ENCODE measurements at regions not wholly inside any gene's neighbourhood (a gene's known extent, or its start where the extent isn't known, plus 50 kb on each side); places are given as distances from the start of the nearest gene placed in this dataset.

DNA sequence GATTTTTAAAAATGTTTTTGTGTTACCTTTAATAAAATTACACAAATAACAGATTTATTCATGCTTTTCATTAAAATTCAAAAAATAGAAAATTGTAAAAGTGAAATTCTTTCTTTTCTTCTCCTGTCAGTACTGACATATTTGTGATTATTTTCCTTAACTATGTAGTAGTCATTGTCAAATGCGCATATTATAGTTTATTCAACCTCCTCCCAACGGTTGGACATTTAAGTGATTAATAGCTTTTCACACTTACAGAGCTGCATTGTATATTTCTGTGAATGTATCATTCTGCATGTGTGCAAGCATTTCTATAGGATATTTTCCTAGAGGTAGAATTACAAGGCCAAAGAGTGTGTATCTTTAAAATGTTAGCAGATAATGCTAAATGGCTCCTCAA, 259.2 kb downstream of the SH3BP4 start:
- DNase-seq (ENCODE audit: low spot score): no peak
- TF ChIP-seq, protein P1, sequence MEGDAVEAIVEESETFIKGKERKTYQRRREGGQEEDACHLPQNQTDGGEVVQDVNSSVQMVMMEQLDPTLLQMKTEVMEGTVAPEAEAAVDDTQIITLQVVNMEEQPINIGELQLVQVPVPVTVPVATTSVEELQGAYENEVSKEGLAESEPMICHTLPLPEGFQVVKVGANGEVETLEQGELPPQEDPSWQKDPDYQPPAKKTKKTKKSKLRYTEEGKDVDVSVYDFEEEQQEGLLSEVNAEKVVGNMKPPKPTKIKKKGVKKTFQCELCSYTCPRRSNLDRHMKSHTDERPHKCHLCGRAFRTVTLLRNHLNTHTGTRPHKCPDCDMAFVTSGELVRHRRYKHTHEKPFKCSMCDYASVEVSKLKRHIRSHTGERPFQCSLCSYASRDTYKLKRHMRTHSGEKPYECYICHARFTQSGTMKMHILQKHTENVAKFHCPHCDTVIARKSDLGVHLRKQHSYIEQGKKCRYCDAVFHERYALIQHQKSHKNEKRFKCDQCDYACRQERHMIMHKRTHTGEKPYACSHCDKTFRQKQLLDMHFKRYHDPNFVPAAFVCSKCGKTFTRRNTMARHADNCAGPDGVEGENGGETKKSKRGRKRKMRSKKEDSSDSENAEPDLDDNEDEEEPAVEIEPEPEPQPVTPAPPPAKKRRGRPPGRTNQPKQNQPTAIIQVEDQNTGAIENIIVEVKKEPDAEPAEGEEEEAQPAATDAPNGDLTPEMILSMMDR (IDR thresholded peaks at IDR 0.05): no peak
- Histone ChIP-seq H3K4me3 (no peak overlapping the region), H3K27ac (no peak overlapping the region)

DNA sequence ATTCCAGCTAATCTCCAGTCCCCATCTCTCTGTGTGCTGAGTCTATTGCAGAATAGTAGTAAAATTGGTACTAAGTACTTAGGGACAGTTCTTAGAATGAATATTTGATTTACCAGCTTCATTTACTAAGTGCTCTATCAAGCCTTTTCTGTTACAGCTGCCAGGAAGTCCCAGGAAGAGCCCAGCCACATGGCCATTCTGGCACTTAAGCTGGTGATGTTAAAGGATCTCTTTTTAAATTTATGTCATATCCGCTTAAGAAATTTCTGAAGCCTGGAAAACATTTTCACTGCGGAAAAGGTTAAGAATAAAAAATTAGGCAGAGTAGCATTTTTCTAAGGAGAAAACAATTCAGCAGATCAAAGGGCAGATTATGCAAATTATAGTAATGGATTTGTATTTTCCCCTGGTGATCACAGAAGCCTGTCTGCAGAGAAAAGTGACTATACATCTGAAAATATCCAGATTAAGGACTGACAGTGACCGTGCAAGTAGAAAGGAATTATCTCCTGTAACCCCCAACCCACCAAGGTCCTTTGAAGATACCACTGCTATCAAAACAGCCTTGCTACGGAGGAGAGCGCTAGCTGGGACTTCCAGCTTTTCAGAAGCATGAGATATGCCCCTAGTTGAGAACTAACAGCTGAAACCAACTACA, 260.8 kb downstream of the SH3BP4 start:
- DNase-seq (ENCODE audit: low spot score): no peak
- H3K27ac ChIP-seq: no peak overlapping the region
- TF ChIP-seq, protein P1 (IDR thresholded peaks at IDR 0.05): no peak
- H3K4me3 ChIP-seq: no peak overlapping the region

DNA sequence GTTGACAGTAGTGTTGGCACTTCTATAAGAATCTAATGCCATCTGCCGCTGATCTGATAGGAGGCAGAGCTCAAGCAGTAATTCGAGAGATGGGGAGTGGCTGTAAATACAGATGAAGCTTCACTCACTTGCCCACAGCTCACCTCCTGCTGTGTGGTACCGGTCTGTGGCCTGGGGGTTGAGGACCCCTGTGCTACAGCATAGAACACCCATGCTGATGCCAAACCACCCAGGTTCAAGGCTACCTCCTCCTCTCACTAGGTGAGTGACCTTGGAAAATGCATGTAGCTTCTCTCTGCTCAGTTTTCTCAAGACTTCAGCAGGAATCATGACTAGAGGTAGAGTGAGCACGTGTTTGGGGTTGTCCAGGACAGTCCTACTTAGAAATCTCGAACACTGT, 263.4 kb downstream of the SH3BP4 start:
- no peak overlapping the region for H3K4me3 ChIP-seq
- no peak overlapping the region for H3K27ac ChIP-seq
- no peak for DNase-seq (ENCODE audit: low spot score)
- TF ChIP-seq, protein P1 (IDR thresholded peaks at IDR 0.05): no peak

DNA sequence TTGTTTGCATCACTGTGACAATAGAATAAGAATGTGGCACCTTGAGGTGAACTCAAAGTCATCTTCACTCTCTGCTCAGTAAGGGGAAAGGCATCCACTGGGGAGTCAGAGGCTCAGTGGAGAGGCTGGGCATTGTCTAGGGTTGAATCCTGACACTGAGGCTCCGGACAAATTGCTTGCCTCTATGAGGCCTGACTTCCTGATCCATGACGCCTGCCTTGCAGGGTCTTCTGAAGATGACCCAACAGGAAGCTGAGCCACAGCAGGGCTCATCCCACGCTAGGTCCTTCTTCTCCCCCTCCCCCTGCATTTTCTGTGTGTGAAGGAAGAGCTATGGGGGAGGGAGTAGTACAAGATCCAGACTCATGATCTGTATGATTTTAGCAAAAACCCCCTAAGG, 265.1 kb downstream of the SH3BP4 start:
- TF ChIP-seq, protein P1 (IDR thresholded peaks at IDR 0.05): no peak
- no peak for DNase-seq (ENCODE audit: low spot score)
- no peak overlapping the region for H3K27ac ChIP-seq
- H3K4me3 ChIP-seq: no peak overlapping the region

DNA sequence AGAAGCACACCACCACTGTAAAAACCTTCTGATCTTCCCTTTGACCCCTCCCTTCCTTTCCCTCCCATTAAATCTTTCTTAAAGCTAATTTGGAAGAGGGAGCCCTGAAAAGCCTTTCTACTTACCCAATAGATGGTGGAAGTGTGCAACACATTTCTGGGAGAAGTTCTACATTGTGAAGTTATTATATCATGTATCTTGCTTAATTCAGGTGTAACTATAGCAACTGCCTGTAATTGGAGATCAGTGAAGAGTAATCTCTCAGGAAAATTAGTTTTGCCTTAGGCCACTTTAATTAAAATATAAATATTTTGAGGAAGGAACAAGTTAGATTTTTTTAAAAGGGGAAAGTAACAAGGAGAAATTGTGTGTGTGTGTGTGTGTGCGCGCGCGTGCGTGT, 266.0 kb downstream of the SH3BP4 start:
- H3K27ac ChIP-seq: no peak overlapping the region
- no peak for DNase-seq (ENCODE audit: low spot score)
- TF ChIP-seq, protein P1 (IDR thresholded peaks at IDR 0.05): no peak
- H3K4me3 ChIP-seq: no peak overlapping the region

DNA sequence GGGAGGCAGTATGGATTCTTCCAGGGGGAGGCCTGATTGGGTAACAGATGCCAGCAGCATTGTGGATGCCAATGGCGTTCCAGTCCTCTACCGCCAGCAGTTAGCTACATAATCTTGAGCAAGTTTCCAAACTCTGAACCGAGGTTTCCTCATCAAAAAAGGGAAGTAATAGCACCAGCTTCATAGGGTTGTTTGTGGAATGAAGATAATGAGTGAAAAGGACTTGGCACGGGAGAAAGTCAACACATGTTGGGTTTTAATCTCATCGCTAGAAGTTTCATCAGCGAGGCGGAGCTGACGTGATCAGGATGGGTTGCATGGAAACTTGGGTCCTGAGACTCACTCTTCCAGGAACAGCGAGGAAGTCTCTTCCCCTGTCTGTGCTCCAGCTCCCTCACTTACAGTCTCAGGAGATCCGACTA, 266.7 kb downstream of the SH3BP4 start:
- Histone ChIP-seq H3K27ac (no peak overlapping the region), H3K4me3 (no peak overlapping the region)
- DNase-seq (ENCODE audit: low spot score): no peak
- TF ChIP-seq, protein P1 (IDR thresholded peaks at IDR 0.05): no peak

DNA sequence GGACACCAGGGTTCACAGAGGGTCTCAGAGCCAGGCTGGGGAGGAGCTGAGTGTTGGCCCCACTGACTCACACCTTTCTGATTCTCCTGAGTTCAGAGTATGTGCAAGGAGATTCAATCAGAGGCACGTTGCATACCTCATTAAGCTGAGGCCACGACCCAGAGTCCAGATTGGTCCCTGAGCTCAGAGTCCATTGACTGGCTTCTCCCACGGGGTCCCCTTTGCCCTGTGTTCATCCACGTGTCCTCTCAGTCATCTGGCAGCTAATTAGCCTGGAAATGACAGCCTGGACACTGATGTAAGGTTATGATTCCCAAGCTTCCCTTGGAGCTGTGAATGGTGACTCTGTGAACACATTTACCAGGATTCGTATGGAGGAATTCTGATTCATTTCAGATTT, 267.2 kb downstream of the SH3BP4 start:
- Histone ChIP-seq H3K4me3 (no peak overlapping the region), H3K27ac (no peak overlapping the region)
- TF ChIP-seq, protein P1 (IDR thresholded peaks at IDR 0.05): no peak
- no peak for DNase-seq (ENCODE audit: low spot score)

All from coronary artery (tissue), 2 donors.